ENCODE measurements at regions not wholly inside any gene's neighbourhood (a gene's known extent, or its start where the extent isn't known, plus 50 kb on each side); places are given as distances from the start of the nearest gene placed in this dataset.

GRCh38 chrX:12032082-12032481, 106.2 kb upstream of the FRMPD4 start:
- no peak overlapping the region for H2AFZ ChIP-seq (ENCODE audit: insufficient read depth, low read depth, low read length, poor library complexity, severe bottlenecking)
- H3K4me3 Mint-ChIP-seq: no peak overlapping the region
- H3K9ac ChIP-seq (ENCODE audit: insufficient read depth, low read length, poor library complexity, severe bottlenecking): no peak overlapping the region
- H3K4me2 ChIP-seq (replicated peaks; ENCODE audit: extremely low read depth, low read length, poor library complexity, severe bottlenecking): no peak overlapping the region
- no peaks in the 10 kb centered on the region for H3K27me3 ChIP-seq (ENCODE audit: control insufficient read depth in 2 of 2, insufficient read depth in 2 of 2, low read length in 2 of 2)
- peaks cover 0 to 1% (median 0%) of the 10 kb centered on the region in 7 donors for H3K9me3 Mint-ChIP-seq
- H3K27ac ChIP-seq (ENCODE audit: low read depth in 1 of 2, low read length in 2 of 2): no peak overlapping the region
- H3K4me3 ChIP-seq (replicated peaks in 1 of 3; ENCODE audit: low read depth in 2 of 3, low read length in 3 of 3): no peak overlapping the region
- H3K36me3 Mint-ChIP-seq: no peaks in the 10 kb centered on the region
- TF ChIP-seq CTCF (IDR thresholded peaks at IDR 0.05): no peak
- no peaks in the 10 kb centered on the region for H4K20me1 ChIP-seq (ENCODE audit: insufficient read depth, low read length)
- no peak overlapping the region for H3K27ac Mint-ChIP-seq
- peaks cover 0 to 2% (median 0%) of the 10 kb centered on the region in 3 donors for H3K27me3 Mint-ChIP-seq (ENCODE audit: low read depth in 3 of 3)
- no peak for DNase-seq
- no peaks in the 10 kb centered on the region for H3K4me1 Mint-ChIP-seq
- H3K36me3 ChIP-seq (replicated peaks in 1 of 2; ENCODE audit: control insufficient read depth in 1 of 2, insufficient read depth in 2 of 2, low read length in 2 of 2): no peaks in the 10 kb centered on the region
- intact Hi-C loops (cut with micrococcal nuclease): no loop called here
- no peaks in the 10 kb centered on the region for H3K4me1 ChIP-seq (ENCODE audit: control insufficient read depth in 1 of 2, insufficient read depth in 2 of 2, low read length in 2 of 2)
- H3K79me2 ChIP-seq (ENCODE audit: insufficient read depth, low read length): no peaks in the 10 kb centered on the region
- no peaks in the 10 kb centered on the region for H3K9me3 ChIP-seq (replicated peaks in 1 of 2; ENCODE audit: control insufficient read depth in 1 of 2, insufficient read depth in 1 of 2, low read length in 2 of 2)
- WGBS (ENCODE audit: insufficient coverage): no CpG with 5 or more reads among the region's 1 CpG

- no peaks in the 10 kb centered on the region for H3K36me3 ChIP-seq (replicated peaks in 1 of 2; ENCODE audit: control insufficient read depth in 1 of 2, insufficient read depth in 2 of 2, low read length in 2 of 2)
- H3K4me1 ChIP-seq (ENCODE audit: control insufficient read depth in 1 of 2, insufficient read depth in 2 of 2, low read length in 2 of 2): no peaks in the 10 kb centered on the region
- no peak overlapping the region for H3K4me2 ChIP-seq (replicated peaks; ENCODE audit: extremely low read depth, low read length, poor library complexity, severe bottlenecking)
- H3K36me3 Mint-ChIP-seq: no peaks in the 10 kb centered on the region
- no peak overlapping the region for H3K4me3 Mint-ChIP-seq
- no peaks in the 10 kb centered on the region for H3K79me2 ChIP-seq (ENCODE audit: insufficient read depth, low read length)
- no peaks in the 10 kb centered on the region for H3K4me1 Mint-ChIP-seq
- no peak for DNase-seq
- no peak for TF ChIP-seq CTCF (IDR thresholded peaks at IDR 0.05)
- H2AFZ ChIP-seq (ENCODE audit: insufficient read depth, low read depth, low read length, poor library complexity, severe bottlenecking): no peak overlapping the region
- H3K27ac Mint-ChIP-seq: no peak overlapping the region
- H3K9me3 ChIP-seq (replicated peaks in 1 of 2; ENCODE audit: control insufficient read depth in 1 of 2, insufficient read depth in 1 of 2, low read length in 2 of 2): no peaks in the 10 kb centered on the region
- WGBS (ENCODE audit: insufficient coverage): 90% methylated on average over 4 of the region's 6 CpGs
- no peak overlapping the region for H3K27ac ChIP-seq (ENCODE audit: low read depth in 1 of 2, low read length in 2 of 2)
- no peak overlapping the region for H3K4me3 ChIP-seq (replicated peaks in 1 of 3; ENCODE audit: low read depth in 2 of 3, low read length in 3 of 3)
- H3K9ac ChIP-seq (ENCODE audit: insufficient read depth, low read length, poor library complexity, severe bottlenecking): no peak overlapping the region
- peaks cover 0 to 2% (median 0%) of the 10 kb centered on the region in 7 donors for H3K9me3 Mint-ChIP-seq
- no peaks in the 10 kb centered on the region for H4K20me1 ChIP-seq (ENCODE audit: insufficient read depth, low read length)
- intact Hi-C loops (cut with micrococcal nuclease): no loop called here
- H3K27me3 ChIP-seq (ENCODE audit: control insufficient read depth in 2 of 2, insufficient read depth in 2 of 2, low read length in 2 of 2): no peaks in the 10 kb centered on the region
- H3K27me3 Mint-ChIP-seq (ENCODE audit: low read depth in 3 of 3): peaks cover 0 to 2% (median 0%) of the 10 kb centered on the region in 3 donors
Measured at GRCh38 chrX:12034741-12035140, 103.5 kb upstream of the FRMPD4 start.
